NT2/D1 (cell line): ENCODE measurements at regions not wholly inside any gene's neighbourhood (a gene's known extent, or its start where the extent isn't known, plus 50 kb on each side); places are given as distances from the start of the nearest gene placed in this dataset.

ENCODE experiments used
- SUZ12 ChIP-seq: IDR thresholded peaks from 2 replicates; pipeline ENCODE4 v1.6.1; 2011; ENCODE audit not compliant: insufficient read length, insufficient read depth; ENCODE audit errors: extremely low read depth
- YY1 ChIP-seq: IDR thresholded peaks from 2 replicates; pipeline ENCODE4 v1.6.1; 2011; ENCODE audit not compliant: insufficient read length, insufficient read depth
- ZNF274 ChIP-seq: IDR thresholded peaks from 2 replicates; pipeline ENCODE4 v1.6.1; 2011; ENCODE audit warnings: mild to moderate bottlenecking, low read depth, low read length

- TF ChIP-seq SUZ12 = no peak
- TF ChIP-seq YY1 = no peak
- TF ChIP-seq ZNF274 = no peak
Observed at GRCh38 chr16:52368859-52369258, 178.1 kb downstream of the TOX3 start.
